Suppressor macrophage treated with lipopolysaccharide for 1 hour (primary cell): ENCODE measurements at regions not wholly inside any gene's neighbourhood (a gene's known extent, or its start where the extent isn't known, plus 50 kb on each side); places are given as distances from the start of the nearest gene placed in this dataset.

Experiments
- DNase-seq, 3 donors: peaks; one replicate each; pipeline ENCODE4 v3.0.0-alpha.2; 2020 to 2022

DNA sequence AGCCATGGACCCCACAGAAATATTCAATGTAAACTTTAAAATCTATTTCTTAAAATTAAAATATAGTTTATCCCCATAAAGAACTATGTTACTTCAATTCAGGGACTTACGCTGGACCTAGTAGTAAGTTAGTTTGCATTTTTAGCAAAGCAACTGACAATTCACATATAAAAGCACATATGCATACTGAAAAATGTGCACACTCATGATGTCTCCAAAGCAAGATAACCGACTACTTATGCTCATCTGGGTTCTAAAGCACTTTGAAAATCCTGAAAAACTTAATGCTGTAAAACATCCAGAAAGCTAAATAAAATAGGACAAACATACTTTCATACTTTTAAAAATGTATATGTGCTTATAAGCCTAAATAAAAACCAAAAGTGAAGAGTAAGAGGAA lies 264.4 kb upstream of the GAS1 start:
- no peak for DNase-seq

DNA sequence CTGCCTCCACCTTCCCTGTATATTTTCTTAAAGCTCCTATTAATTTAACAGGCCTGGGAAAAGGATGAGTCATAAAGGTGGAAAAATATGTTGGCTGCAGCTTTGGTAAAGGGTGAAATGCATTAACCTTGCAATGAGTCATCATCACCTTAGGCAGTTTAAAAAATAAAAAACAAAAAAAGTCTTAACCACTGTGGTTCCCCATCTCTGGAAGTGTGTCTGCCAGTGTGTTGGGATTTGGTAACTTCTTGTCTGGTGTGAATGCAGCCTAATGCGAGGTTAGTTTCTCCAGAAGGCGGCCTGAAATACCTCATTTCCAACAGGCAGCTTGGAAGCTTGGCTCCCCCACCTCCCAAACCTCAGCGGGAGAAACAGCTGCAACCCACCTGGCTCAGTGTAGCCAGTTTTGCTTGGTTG lies 265.3 kb upstream of the GAS1 start:
- DNase-seq: no peak

DNA sequence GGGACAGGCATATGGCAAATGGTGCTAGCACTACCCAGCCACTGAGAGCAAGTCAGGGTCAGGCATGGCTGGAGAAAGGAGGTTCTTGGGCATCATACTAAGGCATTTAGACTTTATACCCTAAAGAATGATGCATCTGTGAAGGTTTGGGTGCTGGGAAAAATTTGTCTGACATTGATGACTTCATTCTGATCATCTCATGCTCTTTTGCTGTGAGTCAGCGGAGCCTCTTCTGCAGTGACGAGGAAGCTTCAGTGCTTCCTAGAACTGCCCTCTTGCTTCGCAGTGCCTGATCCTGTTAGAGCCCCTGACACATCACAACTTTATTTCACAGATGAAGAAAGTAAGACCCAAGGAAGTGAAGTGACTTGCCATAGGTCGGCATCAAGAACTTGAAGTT lies 266.6 kb upstream of the GAS1 start:
- DNase-seq: peak in 2 of 3 donors; percentile 6 to 29

DNA sequence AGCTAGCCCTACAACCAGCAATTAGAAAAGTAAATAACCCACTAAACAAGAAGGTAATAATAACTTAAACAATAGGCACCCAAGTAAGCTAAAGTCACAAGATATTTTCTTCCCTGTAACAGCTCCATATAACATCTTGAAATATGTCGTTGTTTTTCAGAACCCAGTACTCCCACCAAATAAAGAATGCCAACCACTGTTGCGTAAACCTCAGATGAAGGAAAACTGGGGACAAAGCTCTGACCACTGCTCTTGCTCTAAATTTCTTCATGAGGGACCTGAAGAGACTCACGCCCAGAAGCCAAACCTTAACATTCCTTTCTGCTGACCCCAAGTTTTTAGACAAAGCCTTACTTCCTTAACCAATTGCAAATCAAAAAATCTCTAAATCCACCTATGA lies 267.7 kb upstream of the GAS1 start:
- no peak for DNase-seq

DNA sequence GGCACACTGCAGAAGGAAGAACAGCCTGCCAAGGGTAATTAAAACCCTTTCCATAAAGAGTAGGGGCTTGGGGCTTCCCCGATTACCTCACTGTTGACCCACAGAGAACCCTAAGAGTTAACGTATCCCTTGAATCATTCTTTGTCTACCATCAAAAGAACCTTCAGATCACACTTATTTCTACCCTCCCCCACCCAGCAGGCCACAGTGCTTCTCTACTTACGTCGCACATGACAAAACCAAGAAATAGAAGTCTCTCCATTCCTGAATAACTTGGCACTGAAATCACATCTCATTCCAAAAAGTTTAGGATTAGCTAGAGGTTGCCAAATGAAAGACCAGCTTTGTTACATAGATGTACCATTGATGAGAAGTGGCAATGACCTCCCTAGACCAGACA lies 268.7 kb upstream of the GAS1 start:
- DNase-seq: no peak

DNA sequence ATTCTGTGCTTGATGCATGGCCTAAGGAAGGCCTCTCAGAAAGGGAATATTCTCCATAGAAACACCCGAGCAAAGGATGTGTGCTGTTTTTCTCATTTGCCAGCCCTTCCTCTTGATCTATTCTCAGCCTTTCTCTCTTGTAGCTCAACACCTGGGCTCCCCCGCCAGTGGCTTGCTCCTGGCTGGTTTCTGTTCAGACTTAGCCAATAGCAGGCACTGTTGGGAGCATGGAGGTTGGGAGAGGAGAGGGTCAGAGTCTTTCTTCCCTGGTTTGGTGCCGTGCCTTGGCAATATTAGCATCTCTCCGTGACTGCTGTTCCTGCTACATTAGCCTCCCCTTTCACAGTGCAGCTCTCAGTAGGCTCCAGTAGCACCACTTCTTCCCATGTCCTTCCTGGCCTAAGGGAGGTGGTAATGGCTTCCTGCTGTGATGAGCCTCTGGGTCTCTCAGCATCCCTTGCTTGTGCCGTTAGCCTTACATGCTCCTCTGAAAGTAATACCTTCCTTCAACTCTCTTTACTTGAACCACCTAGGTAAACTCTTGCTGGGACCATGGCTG lies 269.7 kb upstream of the GAS1 start:
- DNase-seq: no peak

DNA sequence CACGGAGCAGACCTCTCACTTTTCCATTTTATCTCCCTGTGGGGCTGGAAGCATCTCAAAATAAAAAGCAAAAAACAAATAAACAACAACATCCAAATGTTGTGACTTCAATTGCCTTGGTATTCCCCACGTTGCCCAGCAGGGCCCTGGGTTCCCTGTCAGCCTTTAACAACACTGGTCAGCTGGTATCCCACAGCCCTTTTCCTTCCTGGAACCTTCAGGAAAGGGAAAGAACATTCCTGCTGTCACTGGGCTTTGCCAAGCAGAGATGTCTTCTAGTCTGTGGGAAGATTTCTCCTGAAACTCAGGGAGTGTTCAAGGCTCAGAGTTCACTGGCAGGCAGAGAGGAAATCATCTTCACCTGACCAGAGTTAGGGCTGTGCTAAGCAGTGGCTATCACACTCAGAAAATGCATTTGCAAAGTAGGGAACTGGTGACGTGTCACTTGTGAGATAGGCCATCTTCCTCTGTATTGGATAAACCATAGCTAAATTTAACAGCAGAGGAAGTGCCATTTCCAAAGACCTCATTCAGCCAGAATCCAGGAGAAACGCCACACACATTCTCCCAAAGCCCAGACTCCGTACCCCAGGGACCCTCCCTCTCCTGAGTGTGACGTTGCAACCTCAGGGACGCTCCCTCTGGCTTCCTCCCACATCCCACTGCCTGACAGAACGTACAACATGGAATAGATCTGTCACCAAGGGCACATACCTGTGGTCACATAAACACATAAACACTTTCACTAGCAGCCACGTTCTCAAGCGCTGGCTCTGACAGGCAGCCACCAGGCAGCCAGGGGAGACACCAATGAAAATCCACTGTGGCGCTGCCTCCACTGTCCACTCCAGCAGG lies 274.0 kb upstream of the DAPK1 start:
- DNase-seq: no peak

DNA sequence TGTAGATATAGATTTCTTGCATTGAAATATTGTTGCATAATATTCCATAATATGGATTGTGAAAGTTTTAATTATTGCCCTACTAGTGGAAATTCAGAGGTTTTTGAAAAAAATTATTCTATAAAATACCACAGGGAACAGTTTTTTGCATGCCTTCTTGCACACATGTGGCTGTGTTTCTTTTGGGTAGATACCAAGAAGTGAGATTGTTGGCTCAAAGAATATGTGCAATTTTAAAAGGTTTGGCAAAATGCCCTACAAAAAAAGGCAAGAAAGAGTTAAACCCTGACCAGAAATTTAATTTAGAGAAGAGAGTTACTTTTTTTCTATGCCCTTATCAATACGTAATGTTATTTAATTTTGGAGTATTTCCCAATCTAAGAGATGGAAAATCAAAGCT lies 270.8 kb upstream of the DAPK1 start:
- no peak for DNase-seq

DNA sequence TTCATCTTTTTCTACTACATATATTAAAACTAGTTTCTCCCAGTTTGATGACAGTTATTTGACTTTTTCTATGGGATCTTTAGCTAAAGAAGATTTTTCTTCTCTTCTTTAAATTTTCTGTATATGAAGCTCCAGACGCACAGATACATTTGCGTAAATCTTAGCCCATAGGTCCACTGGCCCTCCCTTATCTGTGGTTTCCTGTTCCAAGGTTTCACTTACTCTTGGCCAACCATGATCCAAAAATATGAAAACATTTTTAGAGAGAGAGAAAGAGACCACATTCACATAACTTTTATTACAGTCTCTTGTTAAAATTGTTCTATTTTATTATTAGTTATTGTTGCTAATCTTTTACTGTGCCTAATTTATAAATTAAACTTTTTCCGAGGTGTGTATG lies 270.2 kb upstream of the DAPK1 start:
- peak in 1 of 3 donors; percentile 1 for DNase-seq

DNA sequence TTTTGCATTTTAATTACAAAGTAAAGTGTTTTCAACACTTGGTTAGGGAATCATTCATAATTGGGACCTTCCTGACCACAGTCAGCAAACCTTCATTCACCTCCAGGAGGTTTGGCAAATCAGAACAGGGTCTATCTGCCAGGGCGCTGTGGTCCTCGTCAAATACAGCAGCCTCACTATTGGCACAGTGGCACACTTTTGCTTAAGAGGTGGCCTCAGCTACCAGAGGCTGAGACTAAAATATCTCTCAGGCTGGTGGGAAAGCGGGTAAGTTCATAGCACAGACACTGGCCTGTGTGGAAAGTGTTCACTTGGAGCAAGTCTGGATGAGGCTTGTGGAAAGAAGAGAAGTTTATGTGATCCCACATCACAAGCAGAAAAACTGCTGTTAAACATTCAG lies 268.6 kb upstream of the DAPK1 start:
- no peak for DNase-seq

DNA sequence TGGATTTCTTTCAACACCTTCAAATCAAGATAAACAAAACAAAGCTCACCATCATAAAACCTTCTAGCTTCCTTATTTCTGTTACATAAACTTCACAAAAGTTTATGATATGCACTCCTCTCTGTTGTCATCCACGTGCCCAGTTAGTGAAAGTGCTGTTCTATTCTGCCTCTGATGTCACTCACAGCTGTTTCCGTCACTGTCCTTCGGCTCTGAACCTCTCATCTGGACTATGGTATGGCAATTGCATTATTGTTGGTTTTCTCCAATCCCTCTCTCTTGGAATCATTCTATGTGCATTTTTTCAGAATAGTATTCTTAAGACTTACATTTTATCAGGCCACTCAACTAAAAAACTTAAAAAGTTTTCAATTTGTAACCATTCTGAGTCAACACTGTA lies 264.2 kb upstream of the DAPK1 start:
- no peak for DNase-seq

DNA sequence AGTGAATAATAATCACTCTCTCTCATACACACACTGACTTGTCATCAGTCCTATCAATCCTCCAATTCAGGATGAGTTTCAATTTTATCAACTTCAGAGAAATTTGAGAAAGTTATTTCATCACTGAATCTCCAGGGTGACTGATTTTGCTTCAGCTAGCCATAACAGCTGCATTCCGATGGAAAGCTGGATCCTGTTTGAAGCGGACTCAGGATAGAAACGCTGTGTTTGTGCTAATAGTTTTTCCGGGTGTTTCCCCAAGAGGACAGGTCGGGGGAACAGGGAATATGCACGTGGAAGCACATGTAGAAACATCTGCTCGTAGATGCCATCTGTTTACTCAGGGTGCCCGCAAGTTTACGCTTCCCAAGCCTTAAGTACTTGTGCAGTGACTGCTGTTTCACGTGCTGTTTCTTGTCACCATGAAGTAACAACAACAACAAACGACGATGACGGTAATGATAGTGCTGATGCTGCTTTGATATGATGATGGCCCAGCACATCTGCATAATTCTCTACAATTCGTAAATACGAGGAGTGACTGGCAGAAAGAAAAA lies 263.7 kb upstream of the DAPK1 start:
- DNase-seq: no peak

DNA sequence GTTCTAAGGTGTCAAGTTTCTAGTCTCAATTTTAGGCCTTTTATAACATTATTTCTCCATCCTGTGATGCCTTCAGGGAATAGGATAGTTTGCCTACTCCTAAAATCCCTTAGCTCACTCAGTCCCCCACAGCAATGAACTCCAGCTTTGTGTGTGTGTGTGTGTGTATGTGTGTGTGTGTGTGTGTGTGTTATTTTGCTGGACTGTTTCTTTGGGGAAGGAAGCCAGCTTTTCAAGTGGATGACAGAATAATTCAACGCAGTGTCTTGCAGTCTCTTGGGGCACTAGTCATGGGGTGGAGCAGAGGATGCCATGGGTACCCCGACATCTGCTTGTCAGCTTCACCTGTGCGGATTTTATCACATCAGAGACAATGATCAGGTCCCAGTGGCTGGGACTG lies 262.8 kb upstream of the DAPK1 start:
- DNase-seq: no peak

DNA sequence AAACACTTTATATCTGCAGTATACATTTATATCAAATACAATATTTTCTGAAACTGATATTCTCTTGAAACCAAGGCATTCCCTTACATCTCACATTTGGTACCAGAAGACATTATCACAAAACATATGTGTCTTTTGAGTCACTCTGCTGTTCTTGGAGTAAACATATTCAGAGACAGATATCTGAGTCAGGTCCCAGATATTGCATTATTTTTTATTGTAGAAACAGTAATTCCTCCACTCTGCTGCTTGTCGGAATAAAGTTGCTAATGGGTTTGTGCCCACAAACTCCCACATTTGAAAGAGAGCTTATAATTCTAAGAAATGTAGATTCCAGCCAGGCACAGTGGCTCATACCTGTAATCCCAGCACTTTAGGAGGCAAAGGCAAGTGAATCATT lies 261.1 kb upstream of the DAPK1 start:
- no peak for DNase-seq

DNA sequence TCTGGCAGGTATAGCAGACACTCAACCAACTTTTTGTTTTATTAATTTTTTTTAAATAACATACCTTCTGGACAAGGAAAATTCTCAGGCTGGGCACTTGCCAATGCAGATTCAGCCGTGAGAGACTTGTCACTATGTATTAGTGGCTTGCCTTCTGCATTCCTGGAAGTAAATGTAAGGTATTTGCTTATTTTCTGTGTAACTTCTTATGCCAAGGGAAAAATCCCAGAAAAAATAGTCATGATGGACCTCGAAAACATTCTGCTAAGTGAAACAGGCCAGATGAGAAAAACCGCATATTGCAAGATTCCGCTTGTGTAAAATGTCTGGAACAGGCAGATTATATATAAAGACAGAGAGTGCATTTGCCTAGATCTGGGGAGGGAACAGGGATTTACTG lies 260.3 kb upstream of the DAPK1 start:
- DNase-seq: no peak

DNA sequence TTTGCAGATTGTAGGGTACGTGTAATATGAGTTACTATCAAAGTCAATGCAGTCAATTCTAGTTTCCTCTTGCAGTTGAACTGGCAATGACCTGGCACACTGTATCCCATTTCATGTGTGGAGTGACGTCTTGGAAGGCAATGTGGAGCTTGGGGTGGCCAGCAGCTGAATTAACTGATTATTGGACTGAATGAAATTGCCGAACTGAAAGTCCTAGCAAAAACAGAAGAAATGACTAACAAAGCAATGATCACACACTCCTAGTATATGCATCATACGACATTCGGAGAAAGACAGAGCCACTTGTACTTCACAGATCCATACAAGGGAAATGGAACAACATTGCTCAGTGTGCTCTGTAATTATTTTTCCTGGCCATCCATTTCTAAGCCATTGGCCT lies 259.1 kb upstream of the DAPK1 start:
- DNase-seq: no peak

DNA sequence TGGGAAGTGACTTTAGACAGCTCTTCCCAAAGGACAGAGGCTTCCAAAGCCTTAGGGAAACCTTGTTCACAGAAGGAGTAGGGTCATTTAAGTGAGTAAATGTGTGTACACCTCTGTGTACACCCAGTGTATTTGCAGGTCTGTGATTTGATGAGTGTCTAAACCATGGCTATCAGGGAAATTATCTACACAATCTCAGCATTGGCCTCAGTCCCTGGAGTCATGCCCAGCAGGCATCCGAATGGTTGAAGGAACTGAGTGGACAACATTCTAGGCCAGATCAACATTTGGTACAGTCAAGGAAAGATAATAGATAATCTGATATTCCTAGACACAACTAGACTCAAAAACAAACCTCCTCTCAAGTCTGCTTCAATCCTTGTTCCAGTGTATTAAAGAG lies 258.4 kb upstream of the DAPK1 start:
- no peak for DNase-seq

DNA sequence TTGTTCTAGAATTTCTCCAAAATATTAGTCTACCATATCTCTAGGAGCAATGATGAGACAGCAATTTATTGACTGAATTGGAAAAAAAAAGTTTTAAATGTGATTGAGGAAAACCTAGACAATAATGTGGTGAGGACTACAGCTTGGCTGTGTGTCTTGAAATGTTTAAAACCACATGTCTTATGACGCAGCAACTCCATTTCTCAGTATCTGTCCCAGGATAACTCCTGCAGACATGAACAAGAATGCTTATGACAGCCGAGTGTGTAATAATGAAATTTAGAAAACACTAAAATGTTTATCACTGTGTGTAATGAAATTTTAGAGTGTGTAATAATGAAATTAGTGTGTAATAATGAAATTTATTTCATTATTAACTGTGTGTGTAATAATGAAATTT lies 254.1 kb upstream of the DAPK1 start:
- no peak for DNase-seq

DNA sequence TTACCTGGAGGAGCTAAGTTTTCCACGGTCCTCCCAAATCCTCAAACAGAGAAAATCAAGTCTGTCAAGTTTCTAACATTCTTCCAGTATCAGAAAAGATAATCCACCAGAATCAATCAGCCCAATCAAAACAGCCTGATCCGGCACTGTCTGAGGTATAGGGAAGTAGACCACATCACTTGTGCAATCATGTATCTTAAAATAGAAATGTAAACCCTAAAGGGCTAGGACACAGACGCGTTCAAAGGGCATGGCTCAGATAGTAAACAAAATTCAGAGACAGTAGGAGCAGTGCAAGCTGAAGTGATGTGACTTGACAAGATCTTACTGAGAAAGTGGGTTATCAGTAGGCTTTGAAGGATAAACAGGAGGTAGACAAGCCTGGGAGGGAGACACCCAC lies 252.4 kb upstream of the DAPK1 start:
- DNase-seq: peak in 1 of 3 donors; percentile 10

DNA sequence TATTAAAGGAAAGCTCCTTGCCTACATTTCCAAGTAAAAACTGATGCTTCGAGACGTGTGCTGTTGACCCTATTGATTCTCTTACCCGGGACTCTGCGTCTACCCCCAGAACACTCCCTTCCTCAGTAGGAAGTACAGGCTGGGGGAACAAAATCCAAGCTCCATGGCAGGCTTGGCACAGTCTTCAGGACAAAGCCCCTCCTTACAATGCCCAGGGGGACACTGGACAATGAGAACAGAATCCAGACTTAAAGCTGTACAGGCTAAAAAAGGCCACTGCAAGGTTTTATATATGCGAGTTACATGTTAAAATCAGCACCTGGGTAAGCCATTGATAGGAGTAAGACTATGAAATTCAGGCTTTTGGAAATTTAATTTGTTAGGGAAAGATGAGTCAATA lies 250.6 kb upstream of the DAPK1 start:
- no peak for DNase-seq

DNA sequence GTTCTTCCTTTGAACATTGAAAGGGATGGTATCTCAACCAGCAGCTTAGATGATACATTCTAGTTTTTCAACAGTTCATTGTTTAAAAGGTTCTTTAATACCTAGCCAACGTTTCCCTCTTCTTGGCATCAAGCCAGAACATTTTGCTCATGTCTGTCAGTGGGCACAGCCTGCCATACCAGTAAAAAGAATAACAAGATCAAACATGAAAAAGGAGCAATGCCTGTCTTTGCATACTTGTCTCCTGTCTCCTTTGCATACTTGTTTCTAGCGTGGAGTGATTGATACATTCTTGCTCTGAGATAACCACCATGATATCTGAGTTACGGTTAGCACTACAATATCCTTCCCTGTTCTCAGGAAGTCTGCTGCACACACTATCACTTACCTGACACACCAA lies 248.6 kb upstream of the DAPK1 start:
- DNase-seq: no peak

DNA sequence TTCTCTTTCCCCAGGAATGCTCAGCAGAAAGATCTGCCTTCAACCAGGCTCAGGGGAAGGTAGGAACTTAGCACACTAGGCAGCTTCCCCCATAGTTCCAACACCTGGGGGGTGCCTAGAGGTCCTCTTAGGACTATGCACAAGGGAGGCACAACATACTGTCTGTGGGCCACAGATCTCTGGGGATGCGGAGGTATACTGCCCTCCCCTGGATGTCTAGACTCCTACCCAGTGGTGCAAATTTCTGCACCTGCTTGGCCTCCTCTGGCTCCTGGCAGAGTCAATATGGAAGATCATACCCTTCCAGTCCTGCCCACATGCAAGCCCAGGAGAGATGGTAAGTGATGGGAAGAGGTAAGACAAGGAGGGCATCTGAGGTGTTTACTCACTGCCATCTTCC lies 247.5 kb upstream of the DAPK1 start:
- no peak for DNase-seq

DNA sequence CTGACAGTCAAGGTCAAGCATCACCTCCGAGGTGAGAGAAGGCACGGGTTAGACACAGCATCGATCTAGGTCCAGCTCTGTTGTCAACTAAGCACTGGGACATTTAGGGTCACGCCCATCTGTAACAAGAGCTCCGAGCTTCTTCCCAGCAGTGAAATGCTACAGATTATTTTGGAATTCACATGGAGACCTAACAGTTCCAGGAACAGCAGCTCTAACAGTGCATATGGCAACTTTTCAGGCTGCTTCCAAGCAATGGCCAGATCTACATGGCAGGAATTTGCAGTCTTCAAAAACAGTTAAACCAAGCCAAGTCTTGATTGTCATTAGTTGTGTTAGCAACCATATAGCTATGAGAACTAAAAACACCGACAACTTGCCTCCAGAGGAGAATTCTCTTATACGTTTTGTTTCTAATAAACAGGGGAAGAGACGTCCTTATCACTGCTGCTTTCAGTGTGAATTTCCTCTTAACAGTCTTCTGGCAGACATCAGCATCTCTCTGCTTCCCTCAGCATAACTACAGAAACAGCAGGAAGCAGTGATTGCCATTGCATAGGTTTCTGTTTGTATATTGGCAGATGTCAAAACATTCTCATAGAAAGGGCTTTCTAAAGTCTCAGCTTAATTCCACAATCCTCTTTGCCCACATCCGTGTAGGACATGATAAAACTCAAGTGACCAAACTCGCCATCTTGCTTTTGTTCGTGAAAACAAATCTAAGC lies 242.1 kb upstream of the DAPK1 start:
- no peak for DNase-seq

DNA sequence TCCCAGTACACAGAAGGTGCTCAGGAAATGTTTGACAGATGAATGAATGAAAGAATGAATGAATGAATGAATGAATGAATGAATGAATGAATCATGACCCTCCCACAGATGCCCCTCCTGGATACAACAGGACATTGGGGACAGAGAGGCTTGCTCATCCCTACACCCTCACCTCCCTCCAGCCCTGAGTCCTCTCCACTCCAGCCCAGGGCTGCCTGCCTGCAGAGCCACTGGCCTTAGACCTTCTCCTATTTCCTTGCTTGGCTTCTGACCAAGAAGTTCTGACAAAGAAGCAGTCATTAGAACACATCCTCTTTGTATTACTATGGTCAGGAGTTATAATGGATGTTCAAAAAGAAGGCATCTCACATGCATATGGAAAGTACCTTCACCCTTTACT lies 240.7 kb upstream of the DAPK1 start:
- no peak for DNase-seq
